K562 (cell line): ENCODE measurements at regions not wholly inside any gene's neighbourhood (a gene's known extent, or its start where the extent isn't known, plus 50 kb on each side); places are given as distances from the start of the nearest gene placed in this dataset.

ENCODE experiments used
- ATAC-seq: fragments of 200-7000 bp; cut with Tn5 transposase; 3 replicates; pipeline ENCODE4 v1.9.1; 2020; ENCODE audit warnings: moderate library complexity
- BruUV-seq: library from RNA; stranded (reverse); fragments of 400-500 nt; replicated peaks from 2 replicates; lab custom pipeline; 2021; lab: Mats Ljungman, UMichigan
- CTCF ChIA-PET: fragments of 300-600 bp; formaldehyde crosslinking; extraction: SDS; loops from one replicate; lab custom pipeline; 2021; ENCODE audit warnings: low intra/inter-chr PET ratio; lab: Yijun Ruan, JAX
- POLR2A ChIA-PET: fragments of 300-600, 350-650 bp; sonication (Branson Sonifier 250); formaldehyde crosslinking; extraction: SDS; loops from one replicate; lab custom pipeline; 2021; ENCODE audit warnings: antibody characterized with exemption, inconsistent platforms; lab: Yijun Ruan, JAX
- DNase-seq, 4 experiments: peaks; one replicate each; pipeline versions ENCODE4 v3.0.0 to v3.0.0-alpha.2; 2011 to 2018; ENCODE audit warnings: low spot score in 3 of 4, mixed read lengths in 3 of 4; ENCODE audit errors: extremely low read depth in 1 of 4
- FAIRE-seq: peaks from 2 replicates; lab custom pipeline; 2011; peaks lifted over from hg19 to GRCh38; lab: Jason Lieb, UNC
- H2AFZ ChIP-seq: 2 replicates; pipeline ENCODE4 v1.6.0; 2011; ENCODE audit warnings: low read depth, low read length, control low read depth, inconsistent platforms
- H3K27ac ChIP-seq: fragments of 200-600 bp; 3 replicates; pipeline ENCODE4 v1.8.0; 2011; ENCODE audit warnings: low read depth, mild to moderate bottlenecking, control low read depth, inconsistent platforms, low read length, moderate library complexity, mixed read lengths; ENCODE audit errors: extremely low read depth
- H3K27me3 ChIP-seq, 2 experiments: fragments of 300-600 bp in 1 of 2; 2 replicates in 1 of 2; 3 replicates in 1 of 2; pipeline versions ENCODE4 v1.6.0 to v1.8.0; 2011; ENCODE audit warnings: inconsistent platforms in 2 of 2, low read length in 2 of 2, mild to moderate bottlenecking in 1 of 2, mixed read lengths in 1 of 2, moderate library complexity in 1 of 2; ENCODE audit not compliant: control insufficient read depth in 2 of 2, insufficient read depth in 2 of 2
- H3K36me3 ChIP-seq: fragments of 300-600 bp; 3 replicates; pipeline ENCODE4 v1.8.0; 2011; ENCODE audit warnings: mild to moderate bottlenecking, low read length, inconsistent platforms; ENCODE audit not compliant: control insufficient read depth, insufficient read depth
- H3K4me1 ChIP-seq, 2 experiments: fragments of 200-600 bp in 1 of 2; replicated peaks in 1 of 2; 2 replicates in 1 of 2; 3 replicates in 1 of 2; pipeline versions ENCODE4 v1.5.1 to v1.8.0; 2011; ENCODE audit warnings: inconsistent platforms in 2 of 2, low read length in 2 of 2, mild to moderate bottlenecking in 1 of 2, mixed read lengths in 1 of 2, moderate library complexity in 1 of 2; ENCODE audit not compliant: control insufficient read depth in 2 of 2, insufficient read depth in 2 of 2
- H3K4me2 ChIP-seq: 2 replicates; pipeline ENCODE4 v1.6.1; 2011; ENCODE audit warnings: low read length, control low read depth, inconsistent platforms, mixed read lengths; ENCODE audit not compliant: insufficient read depth
- H3K4me3 ChIP-seq: fragments of 200-600 bp; sonication (generic), shearing (Covaris generic); 2 replicates; pipeline ENCODE4 v1.5.1; 2016; ENCODE audit warnings: control low read depth, inconsistent platforms
- H3K79me2 ChIP-seq: fragments of 200-600 bp; 3 replicates; pipeline ENCODE4 v1.8.0; 2011; ENCODE audit warnings: low read length, inconsistent platforms; ENCODE audit not compliant: control insufficient read depth, insufficient read depth
- H3K9ac ChIP-seq, 2 experiments: 2 replicates each; pipeline versions ENCODE4 v1.6.0 to v1.6.1; 2011; ENCODE audit warnings: low read depth in 2 of 2, low read length in 2 of 2, control low read depth in 1 of 2, inconsistent platforms in 1 of 2, mild to moderate bottlenecking in 1 of 2, mixed read lengths in 1 of 2; ENCODE audit not compliant: insufficient read depth in 1 of 2
- H3K9me1 ChIP-seq: one replicate; pipeline ENCODE4 v1.6.0; 2011; ENCODE audit warnings: inconsistent platforms, mild to moderate bottlenecking, low read length, moderate library complexity; ENCODE audit not compliant: control insufficient read depth, insufficient read depth
- H3K9me3 ChIP-seq: replicated peaks from 2 replicates; pipeline ENCODE4 v1.5.1; 2011; ENCODE audit warnings: low read depth, low read length, inconsistent platforms; ENCODE audit not compliant: control insufficient read depth, insufficient read depth
- H4K20me1 ChIP-seq: replicated peaks from 2 replicates; pipeline ENCODE4 v1.6.1; 2011; ENCODE audit warnings: low read length, inconsistent platforms, mixed read lengths; ENCODE audit not compliant: control insufficient read depth, insufficient read depth
- CREB3L1 ChIP-seq: fragments of 450-650 bp; IDR thresholded peaks from 2 replicates; pipeline ENCODE4 v1.6.1; 2014; ENCODE audit warnings: low read depth, mild to moderate bottlenecking, moderate library complexity, borderline replicate concordance
- NFXL1 ChIP-seq: fragments of 450-650 bp; formaldehyde crosslinking; IDR thresholded peaks from 2 replicates; pipeline ENCODE4 v1.4.0; 2021; ENCODE audit warnings: mild to moderate bottlenecking
- TAL1 ChIP-seq: fragments of 450-650 bp; IDR thresholded peaks from 2 replicates; pipeline ENCODE4 v1.6.1; 2016; ENCODE audit warnings: mild to moderate bottlenecking
- TEAD4 ChIP-seq, 2 experiments: sonication (generic) in 1 of 2; formaldehyde crosslinking in 1 of 2; IDR thresholded peaks; 2 replicates each; pipeline versions ENCODE4 v1.6.1 to v1.8.0; 2012 to 2022; ENCODE audit warnings: borderline replicate concordance in 1 of 2, inconsistent platforms in 1 of 2, low read length in 1 of 2, mild to moderate bottlenecking in 1 of 2, missing genetic modification reagents in 1 of 2
- ZBTB49 ChIP-seq: sonication (generic); formaldehyde crosslinking; IDR thresholded peaks from 2 replicates; pipeline ENCODE4 v1.8.0; 2022; ENCODE audit warnings: missing genetic modification reagents, mild to moderate bottlenecking, borderline replicate concordance
- ZBTB9 ChIP-seq: fragments of 450-650 bp; formaldehyde crosslinking; IDR thresholded peaks from 2 replicates; pipeline ENCODE4 v1.4.0; 2020; ENCODE audit warnings: mild to moderate bottlenecking, moderate library complexity
- ZNF282 ChIP-seq: sonication (generic); formaldehyde crosslinking; IDR thresholded peaks from 2 replicates; pipeline ENCODE4 v1.8.1; 2023; ENCODE audit warnings: missing genetic modification reagents
- ZNF324 ChIP-seq: fragments of 250-450 bp; sonication (Bioruptor Pico); IDR thresholded peaks from 2 replicates; pipeline ENCODE4 v1.4.0; 2020; ENCODE audit warnings: mild to moderate bottlenecking
- ZNF354B ChIP-seq: fragments of 250-450 bp; sonication (Bioruptor Pico); IDR thresholded peaks from 2 replicates; pipeline ENCODE4 v1.4.0; 2020
- WGBS: fragments of 100-300 bp; shearing (Covaris generic); methylation state at CpG from one replicate; pipeline ENCODE4 v1.1.6; 2016; ENCODE audit warnings: low coverage, mixed read lengths; ENCODE audit not compliant: insufficient coverage; ENCODE audit errors: missing lambda C conversion rate; 5-methylcytosine and 5-hydroxymethylcytosine counted together
- in situ Hi-C: fragments of 300-500 bp; cut with MboI; formaldehyde crosslinking; loops from 4 replicates; pipeline ENCODE4 v1.15.0; 2018; ENCODE audit warnings: inconsistent platforms, mixed read lengths
- intact Hi-C: fragments of 100-400 bp; cut with micrococcal nuclease; formaldehyde crosslinking; loops from 2 replicates; pipeline ENCODE4 v1.14.2; 2022

- no peak for TF ChIP-seq CREB3L1
- TF ChIP-seq ZNF282 (CRISPR knock-in tag): no peak
- TF ChIP-seq ZBTB49 (CRISPR knock-in tag): no peak
- TF ChIP-seq TEAD4 (IDR thresholded peaks at IDR 0.05; ENCODE audit: low read length): no peak
- no peak for TF ChIP-seq TEAD4 (CRISPR knock-in tag; IDR thresholded peaks at IDR 0.05; ENCODE audit: borderline replicate concordance)
- no peak for TF ChIP-seq TAL1
- TF ChIP-seq NFXL1 (CRISPR knock-in tag): no peak
- TF ChIP-seq, all 486 proteins: peak for 0
Measured at GRCh38 chr1:97996880-97997279, 76.0 kb upstream of the DPYD start (continued).

- no peak overlapping the region for H3K27ac ChIP-seq
- in situ Hi-C loops: no loop called here
- WGBS: 0% methylated on average over 4 of the region's 4 CpGs
- ChIA-PET POLR2A (no interaction called here), CTCF (no interaction called here)
- H3K9me3 ChIP-seq: no peaks in the 10 kb centered on the region
- H3K9ac ChIP-seq: no peak overlapping the region
- no peak for DNase-seq
- H3K36me3 ChIP-seq: no peaks in the 10 kb centered on the region
- H4K20me1 ChIP-seq: no peaks in the 10 kb centered on the region
- TF ChIP-seq ZNF354B (CRISPR knock-in tag) (no peak), ZNF324 (no peak), ZBTB9 (CRISPR knock-in tag) (no peak)
- TF ChIP-seq, all 486 proteins: peak for 0
- H3K4me3 ChIP-seq: no peak overlapping the region
- H3K4me1 ChIP-seq: no peaks in the 10 kb centered on the region
- no peaks in the 10 kb centered on the region for H3K79me2 ChIP-seq
- no peak for ATAC-seq
- no TSS peak for BruUV-seq
- H2AFZ ChIP-seq: no peak overlapping the region
- no peak overlapping the region for H3K4me2 ChIP-seq
- H3K9me1 ChIP-seq: no peaks in the 10 kb centered on the region
- no peaks in the 10 kb centered on the region for H3K27me3 ChIP-seq
- FAIRE-seq: no peak
- intact Hi-C loops: no loop called here
Measured at GRCh38 chr1:97989094-97989680, 68.4 kb upstream of the DPYD start.
